Activated naive CD8-positive, alpha-beta T cell treated with anti-CD3 and anti-CD28 coated beads, Interleukin-2, amount 50 U/mL, for 24 hours (primary cell): ENCODE measurements at regions not wholly inside any gene's neighbourhood (a gene's known extent, or its start where the extent isn't known, plus 50 kb on each side); places are given as distances from the start of the nearest gene placed in this dataset.

ENCODE experiments used
- ATAC-seq: fragments of 150-1000 bp; cut with Tn5 transposase; one replicate; pipeline ENCODE4 v1.10.0; 2021
- DNase-seq: peaks from one replicate; pipeline ENCODE4 v3.0.0; 2021
- H3K27ac Mint-ChIP-seq: one replicate; pipeline ENCODE4 v1.8.0; 2021; ENCODE audit warnings: mild to moderate bottlenecking, mixed read lengths
- H3K27me3 Mint-ChIP-seq: one replicate; pipeline ENCODE4 v1.8.0; 2021; ENCODE audit warnings: mixed read lengths
- H3K36me3 Mint-ChIP-seq: one replicate; pipeline ENCODE4 v1.8.0; 2021; ENCODE audit warnings: low read depth, mixed read lengths
- H3K4me1 Mint-ChIP-seq: one replicate; pipeline ENCODE4 v1.8.0; 2021; ENCODE audit warnings: mixed read lengths
- H3K4me3 Mint-ChIP-seq: one replicate; pipeline ENCODE4 v1.8.0; 2021; ENCODE audit warnings: mild to moderate bottlenecking, moderate library complexity, mixed read lengths
- H3K9me3 Mint-ChIP-seq: one replicate; pipeline ENCODE4 v1.8.0; 2021; ENCODE audit warnings: mixed read lengths

GRCh38 chr18:10009321-10010144 lies 95.7 kb downstream of the VAPA start:
- DNase-seq: no peak
- no peak for ATAC-seq
- Mint-ChIP-seq H3K4me3 (no peak overlapping the region), H3K36me3 (no peaks in the 10 kb centered on the region), H3K4me1 (no peaks in the 10 kb centered on the region), H3K27me3 (peaks cover 4% of the 10 kb centered on the region), H3K27ac (no peak overlapping the region), H3K9me3 (no peaks in the 10 kb centered on the region)

GRCh38 chr18:10010611-10011015 lies 96.8 kb downstream of the VAPA start:
- ATAC-seq: no peak
- Mint-ChIP-seq H3K9me3 (no peaks in the 10 kb centered on the region), H3K4me3 (no peak overlapping the region), H3K36me3 (no peaks in the 10 kb centered on the region), H3K27me3 (peaks cover 4% of the 10 kb centered on the region), H3K27ac (no peak overlapping the region), H3K4me1 (no peaks in the 10 kb centered on the region)
- no peak for DNase-seq

GRCh38 chr18:10011061-10011460 lies 97.2 kb downstream of the VAPA start:
- ATAC-seq: no peak
- Mint-ChIP-seq H3K27ac (no peak overlapping the region), H3K27me3 (peaks cover 4% of the 10 kb centered on the region), H3K4me1 (peaks cover 1% of the 10 kb centered on the region), H3K4me3 (no peak overlapping the region), H3K9me3 (no peaks in the 10 kb centered on the region), H3K36me3 (no peaks in the 10 kb centered on the region)
- DNase-seq: no peak

GRCh38 chr18:10011751-10012150 lies 97.9 kb downstream of the VAPA start:
- H3K27me3 Mint-ChIP-seq: peaks cover 4% of the 10 kb centered on the region
- peaks cover 8% of the 10 kb centered on the region for H3K4me1 Mint-ChIP-seq
- no peak for ATAC-seq

GRCh38 chr18:10012526-10012925 lies 98.7 kb downstream of the VAPA start:
- Mint-ChIP-seq H3K4me1 (peaks cover 9% of the 10 kb centered on the region), H3K9me3 (no peaks in the 10 kb centered on the region), H3K27me3 (peaks cover 4% of the 10 kb centered on the region), H3K27ac (no peak overlapping the region), H3K4me3 (no peak overlapping the region), H3K36me3 (no peaks in the 10 kb centered on the region)
- ATAC-seq (no peak), DNase-seq (no peak)

More at GRCh38 chr18:10011751-10012150, 97.9 kb downstream of the VAPA start:
- no peaks in the 10 kb centered on the region for H3K36me3 Mint-ChIP-seq
- DNase-seq: no peak
- H3K9me3 Mint-ChIP-seq: no peaks in the 10 kb centered on the region
- no peak overlapping the region for H3K27ac Mint-ChIP-seq
- H3K4me3 Mint-ChIP-seq: no peak overlapping the region

- no peak overlapping the region for H3K4me3 Mint-ChIP-seq
- H3K27ac Mint-ChIP-seq: no peak overlapping the region
- H3K4me1 Mint-ChIP-seq: peaks cover 9% of the 10 kb centered on the region
- H3K36me3 Mint-ChIP-seq: no peaks in the 10 kb centered on the region
- H3K9me3 Mint-ChIP-seq: no peaks in the 10 kb centered on the region
- H3K27me3 Mint-ChIP-seq: peaks cover 2% of the 10 kb centered on the region
- ATAC-seq (no peak), DNase-seq (no peak)
These were observed 100.1 kb downstream of the VAPA start for GRCh38 chr18:10013621-10014543.

- Mint-ChIP-seq H3K9me3 (no peaks in the 10 kb centered on the region), H3K4me3 (no peak overlapping the region), H3K4me1 (peaks cover 9% of the 10 kb centered on the region), H3K36me3 (no peaks in the 10 kb centered on the region), H3K27me3 (no peaks in the 10 kb centered on the region), H3K27ac (no peak overlapping the region)
- DNase-seq (no peak), ATAC-seq (no peak)
These were observed 101.5 kb downstream of the VAPA start for GRCh38 chr18:10015288-10015701.

DNA sequence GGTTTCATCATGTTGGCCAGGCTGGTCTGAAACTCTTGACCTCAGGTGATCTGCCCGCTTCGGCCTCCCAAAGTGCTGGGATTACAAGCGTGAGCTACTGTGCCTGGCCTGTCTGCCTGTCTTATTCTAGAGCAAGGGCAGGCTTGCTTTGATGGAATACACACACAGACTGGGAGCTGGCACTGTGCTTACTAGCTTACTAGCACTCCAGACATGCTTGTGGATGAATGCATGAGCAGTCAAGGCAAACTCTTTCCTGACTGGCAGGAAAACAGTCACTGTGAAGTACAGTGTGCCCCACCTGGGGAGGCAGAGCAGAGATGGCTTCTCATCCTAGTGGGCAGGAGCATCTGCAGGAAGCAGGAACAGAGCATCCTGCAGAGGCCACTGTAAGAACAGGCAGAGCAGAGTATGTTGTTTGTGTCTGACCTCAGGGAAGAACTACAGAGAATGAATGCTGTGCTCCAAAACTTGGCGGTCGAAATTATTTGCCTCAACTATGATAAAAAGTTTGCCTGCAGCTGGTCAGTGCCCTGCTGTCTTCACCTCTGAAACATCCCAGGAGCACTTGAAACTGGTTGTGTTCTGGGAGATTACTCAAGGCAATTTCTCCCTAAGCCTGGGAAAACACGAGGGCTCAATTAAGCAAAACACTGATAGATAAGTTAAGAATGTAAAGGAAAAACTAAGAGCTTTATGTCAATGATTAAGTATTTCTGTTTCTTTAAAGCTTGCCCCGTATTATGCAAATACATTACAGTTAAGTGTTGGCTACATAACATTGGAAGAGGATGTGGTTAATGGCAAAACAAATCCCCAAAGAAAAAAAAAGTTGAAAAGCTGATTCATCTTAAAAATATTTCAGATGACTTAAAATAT lies 102.4 kb downstream of the VAPA start:
- H3K36me3 Mint-ChIP-seq: no peaks in the 10 kb centered on the region
- ATAC-seq (no peak), DNase-seq (no peak)
- H3K27me3 Mint-ChIP-seq: no peaks in the 10 kb centered on the region
- H3K4me1 Mint-ChIP-seq: peaks cover 9% of the 10 kb centered on the region
- H3K4me3 Mint-ChIP-seq: no peak overlapping the region
- H3K27ac Mint-ChIP-seq: no peak overlapping the region
- no peaks in the 10 kb centered on the region for H3K9me3 Mint-ChIP-seq

- ATAC-seq (no peak), DNase-seq (no peak)
- H3K27ac Mint-ChIP-seq: no peak overlapping the region
- H3K9me3 Mint-ChIP-seq: no peaks in the 10 kb centered on the region
- H3K4me3 Mint-ChIP-seq: no peak overlapping the region
- H3K27me3 Mint-ChIP-seq: no peaks in the 10 kb centered on the region
- no peaks in the 10 kb centered on the region for H3K36me3 Mint-ChIP-seq
- peaks cover 9% of the 10 kb centered on the region for H3K4me1 Mint-ChIP-seq
These were observed 103.2 kb downstream of the VAPA start for GRCh38 chr18:10017043-10017442.

GRCh38 chr18:10018289-10018688 lies 104.5 kb downstream of the VAPA start:
- H3K9me3 Mint-ChIP-seq: no peaks in the 10 kb centered on the region
- ATAC-seq (no peak), DNase-seq (no peak)
- H3K4me1 Mint-ChIP-seq: peaks cover 9% of the 10 kb centered on the region
- no peak overlapping the region for H3K4me3 Mint-ChIP-seq
- H3K27ac Mint-ChIP-seq: no peak overlapping the region
- H3K27me3 Mint-ChIP-seq: no peaks in the 10 kb centered on the region
- H3K36me3 Mint-ChIP-seq: no peaks in the 10 kb centered on the region

GRCh38 chr18:10020171-10020570 lies 106.4 kb downstream of the VAPA start:
- H3K4me1 Mint-ChIP-seq: peaks cover 9% of the 10 kb centered on the region
- H3K36me3 Mint-ChIP-seq: no peaks in the 10 kb centered on the region

GRCh38 chr18:10022365-10022764 lies 108.5 kb downstream of the VAPA start:
- Mint-ChIP-seq H3K36me3 (no peaks in the 10 kb centered on the region), H3K9me3 (no peaks in the 10 kb centered on the region), H3K4me3 (no peak overlapping the region), H3K27me3 (no peaks in the 10 kb centered on the region), H3K4me1 (no peaks in the 10 kb centered on the region), H3K27ac (no peak overlapping the region)
- ATAC-seq: no peak
- no peak for DNase-seq

More at GRCh38 chr18:10020171-10020570, 106.4 kb downstream of the VAPA start:
- no peak for DNase-seq
- no peaks in the 10 kb centered on the region for H3K27me3 Mint-ChIP-seq
- no peak overlapping the region for H3K27ac Mint-ChIP-seq
- H3K9me3 Mint-ChIP-seq: no peaks in the 10 kb centered on the region
- H3K4me3 Mint-ChIP-seq: no peak overlapping the region
- no peak for ATAC-seq

DNA sequence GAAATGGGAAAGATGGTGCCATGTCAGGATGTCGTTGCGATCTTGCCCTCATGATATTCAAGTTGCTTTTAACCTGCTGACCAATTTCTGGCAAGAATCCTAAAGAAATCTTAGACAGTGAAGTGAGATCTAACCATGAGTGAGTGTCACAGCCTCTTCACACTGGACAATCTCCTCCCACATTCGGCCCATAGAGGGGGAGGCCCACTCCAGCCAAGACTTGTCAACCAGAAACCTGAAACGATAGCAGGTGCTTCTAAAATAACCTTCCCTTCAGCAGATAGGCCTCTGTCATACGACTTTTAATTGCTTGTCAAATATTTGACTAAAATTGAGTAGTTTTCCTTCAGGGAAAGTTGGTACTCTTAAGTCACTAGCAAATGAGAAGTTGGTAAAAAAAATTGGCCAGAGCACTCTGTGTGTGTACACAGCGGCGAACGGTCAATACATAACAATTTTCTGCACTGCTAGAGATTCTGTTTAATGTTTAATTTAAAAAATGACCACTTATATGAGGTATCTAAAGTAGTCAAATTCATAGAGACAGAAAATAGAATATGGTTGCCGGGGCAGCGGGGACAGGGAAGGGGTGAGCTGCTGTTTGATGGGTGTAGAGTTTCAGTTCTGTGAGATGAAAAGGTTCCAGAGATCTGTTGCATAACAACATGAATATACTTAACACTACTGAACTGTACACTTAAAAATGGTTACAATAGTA lies 110.2 kb downstream of the VAPA start:
- H3K4me1 Mint-ChIP-seq: no peaks in the 10 kb centered on the region
- no peak overlapping the region for H3K4me3 Mint-ChIP-seq
- H3K27me3 Mint-ChIP-seq: no peaks in the 10 kb centered on the region
- no peaks in the 10 kb centered on the region for H3K36me3 Mint-ChIP-seq
- H3K9me3 Mint-ChIP-seq: no peaks in the 10 kb centered on the region
- no peak overlapping the region for H3K27ac Mint-ChIP-seq
- no peak for ATAC-seq
- no peak for DNase-seq
